HCT116 (cell line): ENCODE measurements at regions not wholly inside any gene's neighbourhood (a gene's known extent, or its start where the extent isn't known, plus 50 kb on each side); places are given as distances from the start of the nearest gene placed in this dataset.

Experiments used
- ATAC-seq: fragments of 200-7000 bp; cut with Tn5 transposase; 2 replicates; pipeline ENCODE4 v1.9.1; 2020; ENCODE audit warnings: mild to moderate bottlenecking, moderate library complexity
- BruUV-seq: library from RNA; stranded (reverse); fragments of 400-500 nt; replicated peaks from 2 replicates; lab custom pipeline; 2021; lab: Mats Ljungman, UMichigan
- CTCF ChIA-PET: fragments of 300-600 bp; sonication (Branson Sonifier 250); formaldehyde crosslinking; loops from one replicate; lab custom pipeline; 2021; ENCODE audit warnings: antibody characterized with exemption; lab: Charles Lee
- POLR2A ChIA-PET: fragments of 300-600, 350-600 bp; sonication (Branson Sonifier 250); formaldehyde crosslinking; loops from one replicate; lab custom pipeline; 2021; ENCODE audit warnings: antibody characterized with exemption; lab: Charles Lee
- RAD21 ChIA-PET, 2 experiments: fragments of 300-600 bp; sonication (Branson Sonifier 250); formaldehyde crosslinking; loops; one replicate each; lab custom pipeline; 2023; ENCODE audit warnings: low total read pairs in 2 of 2; ENCODE audit not compliant: uncharacterized antibody in 2 of 2, unreplicated experiment in 2 of 2, low non-redundant PET in 1 of 2; lab: Charles Lee
- DNase-seq: peaks from one replicate; pipeline ENCODE4 v3.0.0-alpha.2; 2010; ENCODE audit warnings: low read depth, low spot score
- H2AFZ ChIP-seq: fragments of 200-600 bp; shearing (Covaris generic), sonication (generic); 2 replicates; pipeline ENCODE4 v1.6.1; 2017; ENCODE audit warnings: low read depth, mixed run types, mixed read lengths, antibody characterized with exemption, low read length; ENCODE audit not compliant: poor library complexity, severe bottlenecking
- H3K27ac ChIP-seq: 2 replicates; pipeline ENCODE4 v1.5.1; 2012; ENCODE audit warnings: low read depth, low read length
- H3K27me3 ChIP-seq: fragments of 200-600 bp; sonication (generic); 2 replicates; pipeline ENCODE4 v1.6.1; 2016; ENCODE audit warnings: mixed run types, low read length, mixed read lengths; ENCODE audit not compliant: insufficient read depth
- H3K36me3 ChIP-seq, 2 experiments: fragments of 200-500 bp in 1 of 2; fragments of 200-600 bp in 1 of 2; sonication (Bioruptor generic) in 1 of 2; sonication (generic) in 1 of 2; 2 replicates each; pipeline versions ENCODE4 v1.5.1 to v1.6.1; 2014 to 2016; ENCODE audit warnings: low read length in 2 of 2, inconsistent platforms in 1 of 2, mixed read lengths in 1 of 2, mixed run types in 1 of 2; ENCODE audit not compliant: insufficient read depth in 2 of 2, control insufficient read depth in 1 of 2
- H3K4me1 ChIP-seq, 2 experiments: fragments of 200-600 bp in 1 of 2; sonication (generic) in 1 of 2; 2 replicates each; pipeline versions ENCODE4 v1.5.1 to v1.6.1; 2012 to 2017; ENCODE audit warnings: low read length in 2 of 2, inconsistent platforms in 1 of 2, mild to moderate bottlenecking in 1 of 2, mixed read lengths in 1 of 2, mixed run types in 1 of 2, moderate library complexity in 1 of 2; ENCODE audit not compliant: insufficient read depth in 2 of 2, control insufficient read depth in 1 of 2
- H3K4me2 ChIP-seq: fragments of 200-600 bp; sonication (generic); 2 replicates; pipeline ENCODE4 v1.6.1; 2017; ENCODE audit warnings: mixed run types, low read length, mixed read lengths
- H3K4me3 ChIP-seq, 2 experiments: fragments of 200-600 bp in 1 of 2; sonication (generic) in 1 of 2; replicated peaks in 1 of 2; 2 replicates each; pipeline ENCODE4 v1.5.1; 2011 to 2016; ENCODE audit warnings: low read length in 2 of 2, control low read depth in 1 of 2, low read depth in 1 of 2, mild to moderate bottlenecking in 1 of 2, mixed read lengths in 1 of 2, mixed run types in 1 of 2
- H3K79me2 ChIP-seq: fragments of 200-600 bp; sonication (generic); 2 replicates; pipeline ENCODE4 v1.6.1; 2017; ENCODE audit warnings: mild to moderate bottlenecking, mixed run types, low read length, moderate library complexity, mixed read lengths; ENCODE audit not compliant: insufficient read depth
- H3K9ac ChIP-seq: fragments of 200-600 bp; sonication (generic); 2 replicates; pipeline ENCODE4 v1.6.1; 2016; ENCODE audit warnings: low read length, mixed read lengths
- H3K9me2 ChIP-seq: fragments of 200-600 bp; sonication (generic), shearing (Covaris generic); 2 replicates; pipeline ENCODE4 v1.6.1; 2017; ENCODE audit warnings: mixed run types, mild to moderate bottlenecking, moderate library complexity; ENCODE audit not compliant: insufficient read depth
- H3K9me3 ChIP-seq, 2 experiments: fragments of 200-500 bp in 1 of 2; fragments of 200-600 bp in 1 of 2; sonication (Bioruptor generic) in 1 of 2; sonication (generic) in 1 of 2; 2 replicates each; pipeline ENCODE4 v1.6.1; 2014 to 2017; ENCODE audit warnings: low read length in 2 of 2, mixed read lengths in 2 of 2, inconsistent platforms in 1 of 2, low read depth in 1 of 2, mild to moderate bottlenecking in 1 of 2, mixed run types in 1 of 2, moderate library complexity in 1 of 2; ENCODE audit not compliant: control insufficient read depth in 1 of 2, insufficient read depth in 1 of 2
- H4K20me1 ChIP-seq: fragments of 200-600 bp; sonication (generic), shearing (Covaris generic); 2 replicates; pipeline ENCODE4 v1.6.1; 2017; ENCODE audit warnings: mixed run types, mild to moderate bottlenecking, moderate library complexity; ENCODE audit not compliant: insufficient read depth
- CTCF ChIP-seq, 3 experiments: fragments of 200-600 bp in 1 of 3; sonication (generic) in 1 of 3; IDR thresholded peaks in 2 of 3; conservative IDR thresholded peaks in 1 of 3; 2 replicates each; pipeline ENCODE4 v1.5.1; 2012 to 2017; ENCODE audit warnings: low read depth in 2 of 3, low read length in 2 of 3, antibody characterized with exemption in 1 of 3, borderline replicate concordance in 1 of 3, control low read depth in 1 of 3, mild to moderate bottlenecking in 1 of 3, mixed read lengths in 1 of 3, mixed run types in 1 of 3, moderate library complexity in 1 of 3; ENCODE audit not compliant: insufficient read depth in 1 of 3
- RAD21 ChIP-seq: IDR thresholded peaks from 2 replicates; pipeline ENCODE4 v1.6.1; 2012; ENCODE audit warnings: low read depth, mild to moderate bottlenecking
- SP1 ChIP-seq: IDR thresholded peaks from 2 replicates; pipeline ENCODE4 v1.6.1; 2012; ENCODE audit warnings: low read depth
- intact Hi-C: fragments of 100-400 bp; cut with micrococcal nuclease; formaldehyde crosslinking; loops from 2 replicates; pipeline ENCODE4 v1.10.0; 2022

- intact Hi-C loops: loop anchor here (2.0 to 10.0 kb wide), 3 partner anchors 332 to 688 kb away; no protein-coding TSS in a partner anchor
- DNase-seq: peak; percentile 12
- POLR2A ChIA-PET: no interaction called here
Observed at GRCh38 chr2:176814740-176815367, 397.7 kb upstream of the HNRNPA3 start.

More at GRCh38 chr2:176814740-176815367, 397.7 kb upstream of the HNRNPA3 start:
- RAD21 ChIA-PET: interaction anchor here (0.7 to 1.1 kb wide), 2 partner anchors 14 to 161 kb away, joined by 3 read pairs; no protein-coding TSS in a partner anchor
- Histone ChIP-seq H3K9ac (no peak overlapping the region), H4K20me1 (no peaks in the 10 kb centered on the region), H3K4me3 (no peak overlapping the region), H3K36me3 (no peaks in the 10 kb centered on the region), H3K27ac (no peak overlapping the region), H3K4me1 (no peaks in the 10 kb centered on the region), H3K4me2 (no peak overlapping the region), H3K27me3 (peaks cover 12% of the 10 kb centered on the region; the same call in 1 of the 2 replicates), H3K9me2 (no peaks in the 10 kb centered on the region), H2AFZ (no peak overlapping the region), H3K79me2 (no peaks in the 10 kb centered on the region), H3K9me3 (no peaks in the 10 kb centered on the region)
- ATAC-seq: peak; percentile 69
- CTCF ChIA-PET: interaction anchor here (0.6 to 1.6 kb wide), 20 partner anchors 8 to 687 kb away, joined by 3 to 14 read pairs (median 4); no protein-coding TSS in a partner anchor
- TF ChIP-seq CTCF (IDR thresholded peaks at IDR 0.05 in 2 of 3, conservative IDR thresholded peaks at IDR 0.05 in 1 of 3; ENCODE audit: borderline replicate concordance in 1 of 3, insufficient read depth in 1 of 3, low read depth in 2 of 3, low read length in 2 of 3) (peak; percentile 25 to 61 (median 40); a peak in 3 of 6 replicates), SP1 (no peak), RAD21 (peak; percentile 70)
- no TSS peak for BruUV-seq
